Gastroesophageal sphincter (tissue), 4 donors: ENCODE measurements at regions not wholly inside any gene's neighbourhood (a gene's known extent, or its start where the extent isn't known, plus 50 kb on each side); places are given as distances from the start of the nearest gene placed in this dataset.

Experiments
- ATAC-seq: fragments of 150-250 bp; one replicate; pipeline ENCODE4 v1.9.1; 2016; ENCODE audit warnings: mild to moderate bottlenecking, moderate library complexity
- H3K27ac ChIP-seq, 4 donors: fragments of 200-600 bp; sonication (generic) in 3 of 4; 1 replicate in 3 of 4; 2 replicates in 1 of 4; pipeline ENCODE4 v1.5.1; 2016 to 2019
- H3K27me3 ChIP-seq: fragments of 200-600 bp; sonication (generic); one replicate; pipeline ENCODE4 v1.5.1; 2019
- H3K36me3 ChIP-seq, 2 donors: fragments of 200-600 bp; sonication (generic); one replicate each; pipeline ENCODE4 v1.5.1; 2019; ENCODE audit warnings: control low read depth in 1 of 2
- H3K4me1 ChIP-seq, 3 donors: fragments of 200-600 bp; sonication (generic); 1 replicate in 2 of 3; 2 replicates in 1 of 3; pipeline ENCODE4 v1.5.1; 2016 to 2019; ENCODE audit warnings: control low read depth in 2 of 3
- H3K4me3 ChIP-seq, 2 donors: fragments of 200-600 bp; sonication (generic); one replicate each; pipeline ENCODE4 v1.5.1; 2019; ENCODE audit warnings: mild to moderate bottlenecking in 1 of 2, moderate library complexity in 1 of 2
- H3K9me3 ChIP-seq, 3 donors: fragments of 200-600 bp; sonication (generic); one replicate each; pipeline ENCODE4 v1.5.1; 2017 to 2019; ENCODE audit warnings: control low read depth in 2 of 3
- EP300 ChIP-seq: sonication (generic); formaldehyde crosslinking; IDR thresholded peaks from one replicate; pipeline ENCODE4 v1.6.1; 2017; ENCODE audit warnings: antibody characterized with exemption, mild to moderate bottlenecking
- POLR2A ChIP-seq, 2 donors: fragments of 450-650 bp; IDR thresholded peaks; one replicate each; pipeline ENCODE4 v1.6.1; 2017; ENCODE audit warnings: antibody characterized with exemption in 2 of 2, mild to moderate bottlenecking in 2 of 2, moderate library complexity in 1 of 2
- POLR2AphosphoS5 ChIP-seq: sonication (generic); formaldehyde crosslinking; IDR thresholded peaks from one replicate; pipeline ENCODE4 v1.6.1; 2017; ENCODE audit warnings: antibody characterized with exemption
- WGBS, 2 donors: methylation state at CpG; one replicate each; pipeline ENCODE4 v1.1.5; 2018; ENCODE audit warnings: low coverage in 1 of 2; 5-methylcytosine and 5-hydroxymethylcytosine counted together
- TF ChIP-seq, protein P1 (sequence below), 4 experiments: fragments of 200-600 bp in 2 of 4; fragments of 450-650 bp in 2 of 4; sonication (generic) in 1 of 4; IDR thresholded peaks; one replicate each; pipeline ENCODE4 v1.5.1; 2017 to 2019; ENCODE audit warnings: antibody characterized with exemption in 4 of 4, mild to moderate bottlenecking in 2 of 4, moderate library complexity in 2 of 4

DNA sequence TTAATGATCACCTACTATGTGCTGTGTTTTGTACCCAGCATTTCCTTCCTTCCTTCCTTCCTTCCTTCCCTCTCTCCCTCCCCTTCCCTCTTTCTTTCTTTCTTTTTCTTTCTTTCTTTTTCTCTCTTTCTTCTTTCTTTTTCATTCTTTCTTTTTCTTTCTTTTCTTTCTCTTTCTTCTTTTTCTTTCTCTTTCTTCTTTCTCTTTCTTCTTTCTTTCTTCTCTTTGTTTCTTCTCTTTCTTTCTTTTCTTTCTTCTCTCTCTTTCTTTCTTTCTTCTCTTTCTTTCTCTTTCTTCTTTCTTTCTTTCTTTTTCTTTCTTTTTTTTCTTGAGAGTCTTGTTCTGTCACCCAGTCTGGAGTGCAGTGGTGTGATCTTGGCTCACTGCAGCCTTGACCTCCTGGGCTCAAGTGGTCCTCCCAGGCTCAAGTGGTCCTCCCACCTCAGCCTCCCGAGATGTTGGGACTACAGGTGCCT lies 165.7 kb upstream of the MVB12B start:
- WGBS, 2 donors = 78 to 86% methylated on average over 1 of the region's 1 CpG

GRCh38 chr9:126162611-126163381 lies 163.8 kb upstream of the MVB12B start:
- TF ChIP-seq EP300 = no peak
- no peak for TF ChIP-seq POLR2A (IDR thresholded peaks at IDR 0.05)
- no peaks in the 10 kb centered on the region for H3K36me3 ChIP-seq
- no peaks in the 10 kb centered on the region for H3K9me3 ChIP-seq
- H3K4me3 ChIP-seq = no peak overlapping the region
- H3K4me1 ChIP-seq = no peaks in the 10 kb centered on the region
- peaks cover 13% of the 10 kb centered on the region for H3K27me3 ChIP-seq
- no peak overlapping the region for H3K27ac ChIP-seq
- no peak for ATAC-seq
- WGBS, 2 donors = 86 to 90% methylated on average over 4 of the region's 18 CpGs

More for the DNA sequence above, 165.7 kb upstream of the MVB12B start:
- no peak for TF ChIP-seq EP300
- TF ChIP-seq, protein P1, sequence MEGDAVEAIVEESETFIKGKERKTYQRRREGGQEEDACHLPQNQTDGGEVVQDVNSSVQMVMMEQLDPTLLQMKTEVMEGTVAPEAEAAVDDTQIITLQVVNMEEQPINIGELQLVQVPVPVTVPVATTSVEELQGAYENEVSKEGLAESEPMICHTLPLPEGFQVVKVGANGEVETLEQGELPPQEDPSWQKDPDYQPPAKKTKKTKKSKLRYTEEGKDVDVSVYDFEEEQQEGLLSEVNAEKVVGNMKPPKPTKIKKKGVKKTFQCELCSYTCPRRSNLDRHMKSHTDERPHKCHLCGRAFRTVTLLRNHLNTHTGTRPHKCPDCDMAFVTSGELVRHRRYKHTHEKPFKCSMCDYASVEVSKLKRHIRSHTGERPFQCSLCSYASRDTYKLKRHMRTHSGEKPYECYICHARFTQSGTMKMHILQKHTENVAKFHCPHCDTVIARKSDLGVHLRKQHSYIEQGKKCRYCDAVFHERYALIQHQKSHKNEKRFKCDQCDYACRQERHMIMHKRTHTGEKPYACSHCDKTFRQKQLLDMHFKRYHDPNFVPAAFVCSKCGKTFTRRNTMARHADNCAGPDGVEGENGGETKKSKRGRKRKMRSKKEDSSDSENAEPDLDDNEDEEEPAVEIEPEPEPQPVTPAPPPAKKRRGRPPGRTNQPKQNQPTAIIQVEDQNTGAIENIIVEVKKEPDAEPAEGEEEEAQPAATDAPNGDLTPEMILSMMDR (IDR thresholded peaks at IDR 0.05) = no peak
- no peak for TF ChIP-seq POLR2AphosphoS5
- no peak for TF ChIP-seq POLR2A (IDR thresholded peaks at IDR 0.05)
- Histone ChIP-seq H3K27me3 (peaks cover 19% of the 10 kb centered on the region), H3K9me3 (no peaks in the 10 kb centered on the region), H3K27ac (no peak overlapping the region), H3K4me3 (no peak overlapping the region), H3K4me1 (no peaks in the 10 kb centered on the region), H3K36me3 (no peaks in the 10 kb centered on the region)
- ATAC-seq = no peak

- no peak overlapping the region for H3K4me3 ChIP-seq
- H3K36me3 ChIP-seq = no peaks in the 10 kb centered on the region
- TF ChIP-seq, protein P1 (IDR thresholded peaks at IDR 0.05) = no peak
- TF ChIP-seq POLR2A (IDR thresholded peaks at IDR 0.05) (no peak), POLR2AphosphoS5 (no peak), EP300 (no peak)
- 70 to 80% methylated on average over 2 to 12 of the region's 22 CpGs for WGBS, 2 donors
- no peaks in the 10 kb centered on the region for H3K9me3 ChIP-seq
- H3K27ac ChIP-seq = no peak overlapping the region
- H3K27me3 ChIP-seq = peaks cover 8% of the 10 kb centered on the region
- ATAC-seq = no peak
- H3K4me1 ChIP-seq = no peaks in the 10 kb centered on the region
These were observed 161.7 kb upstream of the MVB12B start for GRCh38 chr9:126164796-126165525.

DNA sequence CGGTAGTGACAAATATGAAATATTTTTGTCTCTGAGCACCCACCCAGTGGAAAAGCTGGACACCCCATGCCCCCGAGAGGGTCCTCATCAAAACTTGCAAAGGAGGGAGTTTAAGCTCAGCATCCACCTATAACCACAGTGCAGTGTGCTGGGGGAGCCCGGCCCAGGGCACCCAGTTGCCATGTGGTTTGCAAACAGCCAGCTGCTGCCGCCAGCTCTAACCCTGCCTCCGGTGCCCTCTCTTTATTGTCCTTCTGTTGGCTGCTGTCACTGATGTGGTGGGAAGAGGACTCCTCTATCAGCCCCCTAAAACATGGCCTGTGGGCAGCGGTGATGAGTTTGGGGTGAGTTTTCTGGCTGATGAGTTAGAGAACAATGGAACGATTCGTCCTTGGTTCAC lies 160.9 kb upstream of the MVB12B start:
- no peaks in the 10 kb centered on the region for H3K36me3 ChIP-seq
- no peak for ATAC-seq
- H3K27ac ChIP-seq = no peak overlapping the region
- 88 to 94% methylated on average over 3 to 6 of the region's 8 CpGs for WGBS, 2 donors
- no peak overlapping the region for H3K4me3 ChIP-seq
- H3K27me3 ChIP-seq = peaks cover 16% of the 10 kb centered on the region
- no peaks in the 10 kb centered on the region for H3K9me3 ChIP-seq
- TF ChIP-seq POLR2A (IDR thresholded peaks at IDR 0.05) (no peak), POLR2AphosphoS5 (no peak), EP300 (no peak)
- TF ChIP-seq, protein P1 (IDR thresholded peaks at IDR 0.05) = no peak
- no peaks in the 10 kb centered on the region for H3K4me1 ChIP-seq

- no peaks in the 10 kb centered on the region for H3K9me3 ChIP-seq
- no peak overlapping the region for H3K4me3 ChIP-seq
- TF ChIP-seq POLR2AphosphoS5 = no peak
- TF ChIP-seq EP300 = no peak
- TF ChIP-seq POLR2A (IDR thresholded peaks at IDR 0.05) = no peak
- TF ChIP-seq, protein P1 (IDR thresholded peaks at IDR 0.05) = no peak
- no peak overlapping the region for H3K27ac ChIP-seq
- H3K36me3 ChIP-seq = no peaks in the 10 kb centered on the region
- H3K27me3 ChIP-seq = peaks cover 17% of the 10 kb centered on the region
- H3K4me1 ChIP-seq = no peaks in the 10 kb centered on the region
- ATAC-seq = no peak
- 83 to 84% methylated on average over 6 to 7 of the region's 7 CpGs for WGBS, 2 donors
These were observed 160.3 kb upstream of the MVB12B start for GRCh38 chr9:126166291-126166690.
